Osteocyte (in vitro differentiated cells): ENCODE measurements at regions not wholly inside any gene's neighbourhood (a gene's known extent, or its start where the extent isn't known, plus 50 kb on each side); places are given as distances from the start of the nearest gene placed in this dataset.

Experiments used
- DNase-seq: peaks from one replicate; pipeline ENCODE4 v3.0.0; 2021; ENCODE audit warnings: mixed read lengths; ENCODE audit not compliant: unreplicated experiment; ENCODE audit errors: extremely low spot score
- H3K27ac Mint-ChIP-seq: one replicate; pipeline ENCODE4 v1.8.0; 2021; ENCODE audit warnings: mild to moderate bottlenecking, mixed read lengths; ENCODE audit not compliant: unreplicated experiment
- H3K27me3 Mint-ChIP-seq: one replicate; pipeline ENCODE4 v1.8.0; 2021; ENCODE audit warnings: mixed read lengths; ENCODE audit not compliant: unreplicated experiment
- H3K36me3 Mint-ChIP-seq: one replicate; pipeline ENCODE4 v1.8.0; 2021; ENCODE audit warnings: mixed read lengths; ENCODE audit not compliant: unreplicated experiment
- H3K4me1 Mint-ChIP-seq: one replicate; pipeline ENCODE4 v1.8.0; 2021; ENCODE audit warnings: mixed read lengths; ENCODE audit not compliant: unreplicated experiment
- H3K4me3 Mint-ChIP-seq: one replicate; pipeline ENCODE4 v1.8.0; 2021; ENCODE audit warnings: mild to moderate bottlenecking, moderate library complexity, mixed read lengths; ENCODE audit not compliant: unreplicated experiment
- H3K9me3 Mint-ChIP-seq: one replicate; pipeline ENCODE4 v1.8.0; 2021; ENCODE audit warnings: mixed read lengths; ENCODE audit not compliant: unreplicated experiment
- TF ChIP-seq, protein P1 (sequence below): fragments of 200-600 bp; sonication (generic); IDR thresholded peaks from 2 replicates; pipeline ENCODE4 v1.5.0; 2021; ENCODE audit warnings: antibody characterized with exemption, mild to moderate bottlenecking, moderate library complexity

GRCh38 chr5:84885485-84886258 is 501.0 kb upstream of the EDIL3 start:
- DNase-seq: no peak

DNA sequence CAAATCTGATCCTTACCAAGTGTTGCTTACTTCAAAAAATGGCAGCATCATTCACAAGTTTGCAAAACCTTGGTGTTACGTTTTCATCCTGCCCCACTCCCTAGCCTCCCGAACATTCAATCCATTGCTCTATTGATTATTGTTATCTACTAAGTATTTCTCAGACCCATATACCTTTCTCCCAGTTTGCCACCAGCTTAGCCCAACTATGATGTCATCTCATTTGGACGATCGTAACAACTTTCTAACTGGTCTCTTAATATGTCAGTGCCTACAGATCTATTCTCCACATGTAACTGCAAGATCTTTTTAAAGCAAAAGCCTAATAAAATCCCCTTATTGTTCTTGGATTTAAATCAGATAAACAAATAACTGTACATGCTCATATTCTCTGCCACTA is 497.1 kb upstream of the EDIL3 start:
- no peaks in the 10 kb centered on the region for H3K27me3 Mint-ChIP-seq
- DNase-seq: no peak
- H3K4me3 Mint-ChIP-seq: no peak overlapping the region
- no peak overlapping the region for H3K27ac Mint-ChIP-seq
- TF ChIP-seq, protein P1, sequence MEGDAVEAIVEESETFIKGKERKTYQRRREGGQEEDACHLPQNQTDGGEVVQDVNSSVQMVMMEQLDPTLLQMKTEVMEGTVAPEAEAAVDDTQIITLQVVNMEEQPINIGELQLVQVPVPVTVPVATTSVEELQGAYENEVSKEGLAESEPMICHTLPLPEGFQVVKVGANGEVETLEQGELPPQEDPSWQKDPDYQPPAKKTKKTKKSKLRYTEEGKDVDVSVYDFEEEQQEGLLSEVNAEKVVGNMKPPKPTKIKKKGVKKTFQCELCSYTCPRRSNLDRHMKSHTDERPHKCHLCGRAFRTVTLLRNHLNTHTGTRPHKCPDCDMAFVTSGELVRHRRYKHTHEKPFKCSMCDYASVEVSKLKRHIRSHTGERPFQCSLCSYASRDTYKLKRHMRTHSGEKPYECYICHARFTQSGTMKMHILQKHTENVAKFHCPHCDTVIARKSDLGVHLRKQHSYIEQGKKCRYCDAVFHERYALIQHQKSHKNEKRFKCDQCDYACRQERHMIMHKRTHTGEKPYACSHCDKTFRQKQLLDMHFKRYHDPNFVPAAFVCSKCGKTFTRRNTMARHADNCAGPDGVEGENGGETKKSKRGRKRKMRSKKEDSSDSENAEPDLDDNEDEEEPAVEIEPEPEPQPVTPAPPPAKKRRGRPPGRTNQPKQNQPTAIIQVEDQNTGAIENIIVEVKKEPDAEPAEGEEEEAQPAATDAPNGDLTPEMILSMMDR: no peak
- H3K4me1 Mint-ChIP-seq: peaks cover 17% of the 10 kb centered on the region
- peaks cover 7% of the 10 kb centered on the region for H3K9me3 Mint-ChIP-seq
- H3K36me3 Mint-ChIP-seq: peaks cover 2% of the 10 kb centered on the region

More at GRCh38 chr5:84885485-84886258, 501.0 kb upstream of the EDIL3 start:
- Mint-ChIP-seq H3K36me3 (no peaks in the 10 kb centered on the region), H3K27me3 (no peaks in the 10 kb centered on the region), H3K4me1 (peaks cover 17% of the 10 kb centered on the region), H3K27ac (no peak overlapping the region), H3K9me3 (peaks cover 8% of the 10 kb centered on the region), H3K4me3 (no peak overlapping the region)
- TF ChIP-seq, protein P1: no peak

- Mint-ChIP-seq H3K36me3 (peaks cover 2% of the 10 kb centered on the region), H3K4me3 (no peak overlapping the region), H3K4me1 (peaks cover 6% of the 10 kb centered on the region), H3K27ac (no peak overlapping the region), H3K27me3 (no peaks in the 10 kb centered on the region), H3K9me3 (peaks cover 7% of the 10 kb centered on the region)
- TF ChIP-seq, protein P1: no peak
- DNase-seq: no peak
These were observed 489.5 kb upstream of the EDIL3 start for GRCh38 chr5:84874196-84874595.

DNA sequence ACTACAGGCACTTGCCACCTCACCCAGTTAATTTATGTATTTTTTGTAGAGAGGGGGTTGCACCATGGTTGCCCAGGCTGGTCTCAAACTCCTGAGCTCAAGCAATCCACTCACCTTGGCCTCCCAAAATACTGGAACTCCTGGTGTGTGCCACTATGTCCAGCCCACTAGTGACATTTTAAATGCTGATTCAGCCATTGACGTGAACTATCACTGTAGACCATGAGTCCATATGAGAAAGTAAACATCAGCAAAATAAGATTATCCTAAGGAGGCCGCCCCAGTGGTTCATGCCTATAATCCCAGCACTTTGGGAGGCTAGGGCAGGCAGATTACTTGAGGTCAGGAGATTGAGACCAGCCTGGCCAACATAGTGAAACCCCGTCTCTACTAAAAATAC is 488.1 kb upstream of the EDIL3 start:
- peaks cover 6% of the 10 kb centered on the region for H3K4me1 Mint-ChIP-seq
- TF ChIP-seq, protein P1: no peak
- peaks cover 7% of the 10 kb centered on the region for H3K9me3 Mint-ChIP-seq
- no peak overlapping the region for H3K4me3 Mint-ChIP-seq
- no peak for DNase-seq
- H3K36me3 Mint-ChIP-seq: no peaks in the 10 kb centered on the region
- H3K27ac Mint-ChIP-seq: no peak overlapping the region
- H3K27me3 Mint-ChIP-seq: no peaks in the 10 kb centered on the region

DNA sequence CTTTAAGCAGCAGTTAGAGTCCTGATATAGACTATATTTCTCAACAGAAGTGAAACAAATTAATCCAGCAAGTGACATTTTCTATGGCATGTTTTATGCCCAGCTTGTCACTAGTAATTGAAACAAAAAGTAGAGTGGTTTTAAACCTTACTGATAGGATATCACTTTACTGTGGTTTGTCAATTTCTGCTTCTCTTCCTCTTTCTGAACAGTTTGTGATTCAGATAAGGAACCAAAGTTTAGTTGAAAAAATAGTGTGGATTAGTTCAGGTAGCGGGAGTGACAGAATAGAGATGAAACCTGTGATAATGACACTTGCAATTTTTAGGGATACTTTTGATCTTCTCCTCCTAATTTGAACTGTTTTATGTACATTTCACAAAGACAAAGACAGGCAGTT is 485.7 kb upstream of the EDIL3 start:
- no peak overlapping the region for H3K4me3 Mint-ChIP-seq
- no peaks in the 10 kb centered on the region for H3K27me3 Mint-ChIP-seq
- no peaks in the 10 kb centered on the region for H3K9me3 Mint-ChIP-seq
- H3K36me3 Mint-ChIP-seq: no peaks in the 10 kb centered on the region
- H3K4me1 Mint-ChIP-seq: peaks cover 6% of the 10 kb centered on the region
- H3K27ac Mint-ChIP-seq: no peak overlapping the region
- TF ChIP-seq, protein P1: no peak
- no peak for DNase-seq
